SK-MEL-5 (cell line): ENCODE measurements at regions not wholly inside any gene's neighbourhood (a gene's known extent, or its start where the extent isn't known, plus 50 kb on each side); places are given as distances from the start of the nearest gene placed in this dataset.
A peak's percentile ranks its signal among the peaks of the same experiment; 100 is the strongest.
"Not testable (repeated sequence)": the region's sequence is repeated elsewhere in the genome, so short reads cannot be mapped to it uniquely, and the experiment has no call there.

Experiments
- DNase-seq: peaks from one replicate; pipeline ENCODE4 v3.0.0-alpha.2; 2016; ENCODE audit warnings: low read depth, low spot score
- in situ Hi-C: cut with HindIII; loops from 2 replicates; pipeline ENCODE4 v1.10.0; 2016; ENCODE audit warnings: low sequenced_read_pairs, high pct_unique_total_duplicates, low pct_unique_long_range_greater_than_20kb

DNA sequence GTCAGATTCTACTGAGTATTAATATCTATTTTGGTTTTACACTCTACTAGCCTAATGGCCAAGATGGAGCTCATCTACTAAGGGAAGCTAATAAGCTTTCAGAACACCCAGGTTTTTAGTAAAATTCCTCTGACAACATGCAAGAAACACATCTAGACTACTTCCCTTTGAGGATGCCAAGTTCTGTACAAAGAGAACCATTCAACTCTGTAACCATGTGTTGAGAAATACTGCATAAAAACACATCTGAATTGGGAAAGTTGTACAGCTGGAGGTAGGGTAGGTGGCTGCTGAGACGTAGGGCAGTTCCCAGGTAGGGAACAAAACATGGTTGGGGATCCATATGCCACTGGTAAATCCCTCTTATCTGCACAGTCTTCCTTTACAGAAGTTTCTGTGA lies 66.2 kb downstream of the SC5D start:
- no peak for DNase-seq
- in situ Hi-C loops = no loop called here

- DNase-seq = no peak
- in situ Hi-C loops = no loop called here
Observed at GRCh38 chr11:121359591-121359990, 67.0 kb downstream of the SC5D start.

- DNase-seq, in situ Hi-C loops: not testable (repeated sequence)
Observed at GRCh38 chr11:121362955-121363354, 70.4 kb downstream of the SC5D start.

DNA sequence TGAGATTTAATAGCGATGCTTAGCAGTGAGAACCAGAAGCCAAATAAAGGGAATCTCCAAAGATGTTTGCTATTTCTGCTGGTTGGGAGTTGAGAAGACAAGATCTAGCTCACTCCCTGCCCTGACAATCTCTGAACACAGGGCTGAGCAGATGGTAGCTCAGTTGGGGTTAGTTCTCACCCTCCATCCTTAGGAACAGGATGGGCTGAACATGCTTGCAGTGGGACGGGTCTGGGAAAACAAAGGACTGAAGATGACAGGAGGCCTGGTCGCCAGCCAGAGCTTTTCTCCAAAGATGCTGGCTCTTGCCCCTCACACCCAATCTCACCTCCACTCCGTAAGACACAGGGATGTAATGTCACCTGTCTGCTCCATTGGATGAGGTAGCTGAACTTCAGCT lies 72.7 kb downstream of the SC5D start:
- in situ Hi-C loops = no loop called here
- DNase-seq = no peak

DNA sequence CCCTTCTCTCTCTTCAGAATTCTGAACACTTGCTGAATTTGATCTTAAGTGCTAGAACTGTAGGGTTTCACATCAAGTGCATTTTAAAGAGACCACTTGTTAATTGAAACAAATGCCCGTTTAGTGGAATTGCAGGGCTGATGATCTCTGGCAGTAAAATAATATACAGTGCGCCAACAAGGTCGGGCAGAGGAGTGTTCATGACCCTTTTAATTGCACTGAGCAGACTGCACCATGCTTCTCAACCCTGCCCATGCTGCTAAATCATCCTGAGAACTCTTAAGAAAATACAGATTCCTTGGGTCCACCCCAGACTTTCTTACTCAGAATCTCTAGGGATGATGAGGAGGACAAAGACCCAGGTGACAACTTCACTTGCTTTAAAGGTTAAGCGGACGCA lies 73.5 kb downstream of the SC5D start:
- in situ Hi-C loops = no loop called here
- DNase-seq = no peak

GRCh38 chr11:121367001-121367843 lies 74.7 kb downstream of the SC5D start:
- in situ Hi-C loops = no loop called here
- DNase-seq = peak; percentile 35

DNA sequence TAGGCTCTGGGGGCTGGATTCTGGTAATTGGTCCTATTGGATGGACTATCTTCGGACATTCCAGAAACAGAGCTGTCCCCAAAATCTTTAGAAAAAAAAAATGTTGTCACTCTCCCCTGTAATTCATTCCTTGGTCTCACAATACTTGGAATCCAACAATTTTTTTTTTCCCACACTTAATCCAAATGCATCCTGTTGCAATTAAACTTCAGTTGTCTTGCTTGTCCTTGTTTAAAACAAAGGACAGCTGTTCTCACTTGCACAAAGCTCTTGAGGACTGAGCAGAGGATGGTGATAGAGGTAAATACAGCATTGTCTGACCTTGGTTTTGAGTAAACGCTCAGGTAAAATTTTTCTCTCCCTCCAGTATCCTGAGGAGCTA lies 75.3 kb downstream of the SC5D start:
- in situ Hi-C loops = no loop called here
- no peak for DNase-seq

DNA sequence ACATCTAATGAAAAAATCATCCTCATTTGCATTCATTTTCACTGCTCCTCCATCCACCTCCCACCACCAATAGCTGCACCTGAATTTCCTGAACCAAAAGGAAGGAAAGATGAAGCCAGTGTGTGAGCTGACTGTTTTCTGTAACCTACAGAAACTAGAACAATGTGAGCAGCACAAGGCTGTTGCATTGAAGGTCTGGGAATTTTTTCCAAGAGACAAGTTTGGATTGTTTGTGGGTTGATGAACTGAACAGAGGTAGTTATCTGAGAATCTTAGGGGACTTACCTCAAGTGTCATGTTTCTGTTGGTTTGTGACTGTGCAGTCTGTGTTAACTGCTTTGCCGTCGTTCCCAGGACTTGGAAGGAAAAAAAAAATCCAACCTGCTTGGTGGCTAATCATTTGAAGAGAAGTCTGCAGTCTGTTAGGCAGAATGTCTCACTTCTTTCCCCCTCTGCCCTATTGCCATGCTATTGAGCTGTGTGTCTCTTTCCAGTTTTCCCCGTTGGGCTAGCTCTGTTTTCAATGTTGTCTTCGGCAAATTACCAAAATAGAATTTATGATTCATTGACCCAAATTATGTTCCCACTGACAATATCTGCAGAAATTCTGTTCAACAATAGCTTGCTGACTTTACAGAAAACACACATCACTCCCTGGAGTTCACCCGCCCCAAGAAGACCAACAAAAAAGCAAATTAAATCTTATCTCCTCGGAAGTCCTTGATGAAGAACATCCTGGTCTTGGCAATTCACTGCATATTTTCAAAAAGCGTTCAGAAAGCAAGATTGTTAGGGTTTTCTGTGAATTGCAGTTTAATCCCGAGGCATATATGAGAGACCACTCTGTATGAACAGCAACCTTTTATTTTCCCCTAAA lies 76.0 kb downstream of the SC5D start:
- in situ Hi-C loops = no loop called here
- DNase-seq = no peak

GRCh38 chr11:121369366-121369765 lies 76.8 kb downstream of the SC5D start:
- DNase-seq = no peak
- in situ Hi-C loops = no loop called here

- in situ Hi-C loops = no loop called here
- no peak for DNase-seq
Observed at GRCh38 chr11:121372028-121372427, 79.5 kb downstream of the SC5D start.

GRCh38 chr11:121372671-121373429 lies 79.3 kb upstream of the SORL1 start:
- in situ Hi-C loops = no loop called here
- DNase-seq = no peak

DNA sequence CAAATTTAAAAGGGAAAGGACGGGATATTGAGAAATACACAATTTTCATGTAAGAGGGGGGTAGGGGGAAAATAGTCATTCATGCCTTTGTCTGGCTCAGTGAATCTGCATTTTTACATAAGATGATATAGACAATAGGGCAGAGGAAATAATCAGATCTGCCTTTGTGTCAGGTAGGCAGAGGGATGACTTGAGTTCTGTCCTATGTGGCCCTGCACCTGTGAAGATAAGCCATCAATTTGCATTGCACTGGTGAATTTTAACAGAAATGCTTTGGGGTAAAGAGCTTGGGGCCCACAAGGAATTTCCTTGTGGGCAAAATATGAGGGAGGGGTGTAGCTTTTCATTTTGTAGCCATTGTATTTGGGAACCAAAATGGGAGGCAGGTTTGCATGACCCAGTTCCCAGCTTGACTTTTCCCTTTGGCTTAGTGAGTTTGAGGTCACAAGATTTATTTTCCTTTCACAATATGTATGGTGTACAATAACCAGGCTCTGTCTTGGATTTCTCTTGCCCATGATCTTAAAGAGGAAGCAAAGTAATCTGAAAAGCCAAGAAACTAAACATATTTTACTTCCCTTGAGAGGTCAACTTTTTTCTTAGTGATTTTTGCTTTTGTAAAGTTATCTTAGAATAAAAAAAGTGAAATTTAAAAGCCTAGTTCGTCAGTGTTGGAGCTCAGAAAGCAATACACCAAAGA lies 77.7 kb upstream of the SORL1 start:
- DNase-seq = no peak
- in situ Hi-C loops = no loop called here

DNA sequence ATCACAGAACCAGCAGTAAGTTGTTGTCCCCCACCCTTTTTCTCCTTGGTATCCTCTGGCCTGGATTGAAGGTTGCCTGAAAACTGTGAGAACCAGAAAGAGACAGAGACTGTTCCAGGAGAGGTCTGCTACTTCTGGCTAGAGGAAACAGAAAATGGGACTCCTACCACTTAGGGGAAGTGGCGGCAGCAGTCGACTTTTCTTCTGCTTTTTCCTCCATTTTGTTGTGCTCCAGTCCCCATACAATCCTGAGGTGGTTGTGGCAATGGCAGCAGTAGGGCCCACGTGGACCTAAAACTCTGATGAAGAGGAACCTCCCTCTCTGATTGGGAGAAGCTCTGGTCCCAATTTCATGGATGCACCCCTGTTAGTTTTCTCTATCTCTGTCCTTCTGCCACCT lies 76.0 kb upstream of the SORL1 start:
- in situ Hi-C loops = no loop called here
- no peak for DNase-seq

- peak; percentile 27 for DNase-seq
- in situ Hi-C loops = not testable (repeated sequence)
Observed at GRCh38 chr11:121379145-121379810, 72.8 kb upstream of the SORL1 start.

GRCh38 chr11:121383716-121384115 lies 68.4 kb upstream of the SORL1 start:
- no peak for DNase-seq
- in situ Hi-C loops = no loop called here

- in situ Hi-C loops = no loop called here
Observed at GRCh38 chr11:121385688-121386087, 66.4 kb upstream of the SORL1 start.

More at GRCh38 chr11:121385688-121386087, 66.4 kb upstream of the SORL1 start:
- DNase-seq = no peak
